GM21619 (cell line): ENCODE measurements at regions not wholly inside any gene's neighbourhood (a gene's known extent, or its start where the extent isn't known, plus 50 kb on each side); places are given as distances from the start of the nearest gene placed in this dataset.

Experiments used
- ATAC-seq: cut with Tn5 transposase; IDR thresholded peaks from one replicate; pipeline ENCODE4 v1.9.1; 2021; ENCODE audit not compliant: unreplicated experiment

DNA sequence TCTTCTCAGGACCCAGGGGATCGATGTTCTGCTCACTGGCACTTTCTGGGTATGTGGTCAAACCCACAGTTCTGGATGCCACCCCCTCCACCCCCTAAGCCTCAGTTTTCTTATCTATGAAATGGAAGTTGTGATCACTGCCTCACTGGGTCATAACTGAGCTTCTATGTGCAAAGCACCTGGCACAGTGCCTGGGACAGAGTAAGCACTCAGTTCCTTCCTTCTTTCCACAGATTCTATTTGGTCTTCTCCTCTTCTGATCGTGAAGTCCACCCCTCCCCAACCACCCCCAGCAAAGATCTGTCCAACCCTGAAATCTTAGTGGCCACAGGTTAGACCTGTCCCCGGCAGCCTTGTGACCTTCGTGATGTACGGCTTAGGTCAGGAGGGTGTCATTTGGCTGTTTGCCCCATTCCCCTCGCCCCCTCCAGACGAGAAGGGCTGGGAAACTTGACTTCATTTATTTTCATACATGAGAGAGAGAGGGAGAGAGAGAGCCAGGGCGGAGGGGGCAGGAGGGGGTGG is 181.4 kb downstream of the FGF18 start:
- ATAC-seq, result no peak

DNA sequence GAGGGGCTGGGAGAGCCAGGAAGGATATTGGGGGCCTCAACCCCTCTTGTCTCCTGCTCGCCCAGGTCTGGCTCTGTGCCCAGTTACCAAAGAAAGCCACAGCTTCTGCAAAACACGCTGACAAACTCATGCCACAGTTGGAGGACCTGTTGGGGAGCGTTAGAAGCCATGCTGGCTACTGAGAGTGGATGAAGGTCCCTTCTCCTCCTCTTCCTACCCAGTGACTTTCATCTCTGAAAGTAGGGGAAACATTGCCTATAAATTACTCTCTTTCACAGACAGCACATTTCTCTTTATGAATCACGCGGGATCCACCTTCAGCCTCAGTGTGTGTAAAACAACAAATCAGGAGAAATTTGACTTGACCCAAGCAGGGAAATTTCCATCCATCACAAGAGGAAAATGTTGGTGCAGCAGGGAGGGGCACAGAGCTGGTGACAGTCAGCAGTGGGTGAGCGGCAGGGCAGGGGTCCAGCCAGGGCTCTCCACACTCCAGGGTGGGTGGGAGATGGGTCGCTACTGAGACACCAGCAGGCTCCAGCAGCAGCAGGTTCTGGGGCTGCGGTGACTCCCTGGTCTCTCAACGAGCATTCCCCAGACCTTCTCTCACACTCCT is 181.9 kb downstream of the FGF18 start:
- ATAC-seq, result no peak

- ATAC-seq, result no peak
Measured at GRCh38 chr5:171603591-171603990, 182.0 kb upstream of the SMIM23 start.

- no peak for ATAC-seq
Measured at GRCh38 chr5:171604195-171604594, 181.4 kb upstream of the SMIM23 start.

DNA sequence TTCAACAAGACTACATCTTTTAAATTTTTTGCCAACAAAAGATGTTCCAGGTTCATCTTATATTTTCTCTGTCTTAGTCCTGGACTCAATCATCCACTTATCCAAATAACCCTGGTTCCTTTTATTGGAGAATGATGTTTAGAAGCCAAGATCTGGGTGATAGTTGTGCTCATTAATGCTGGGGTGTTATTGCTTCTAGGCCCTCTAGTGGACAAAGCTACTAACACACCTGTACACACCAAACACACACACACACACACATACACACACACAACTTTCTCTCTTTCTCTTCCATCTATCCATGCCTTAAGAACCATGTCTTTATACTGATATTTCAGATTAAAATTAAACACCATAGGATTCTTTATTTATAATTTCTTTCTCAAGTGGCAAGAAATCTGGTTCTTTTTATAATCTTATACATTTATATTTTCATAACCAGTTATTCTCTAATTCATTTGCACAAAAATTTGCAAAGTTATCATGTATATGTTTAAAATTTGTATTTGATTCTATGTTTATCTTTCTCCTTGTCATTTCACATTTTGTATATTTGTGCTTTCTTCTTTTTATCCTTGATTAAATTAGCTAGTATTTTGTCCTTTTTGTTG is 179.1 kb upstream of the SMIM23 start:
- no peak for ATAC-seq

GRCh38 chr5:171607863-171608262 is 177.8 kb upstream of the SMIM23 start:
- no peak for ATAC-seq

- no peak for ATAC-seq
Measured at GRCh38 chr5:171609806-171610452, 175.7 kb upstream of the SMIM23 start.

DNA sequence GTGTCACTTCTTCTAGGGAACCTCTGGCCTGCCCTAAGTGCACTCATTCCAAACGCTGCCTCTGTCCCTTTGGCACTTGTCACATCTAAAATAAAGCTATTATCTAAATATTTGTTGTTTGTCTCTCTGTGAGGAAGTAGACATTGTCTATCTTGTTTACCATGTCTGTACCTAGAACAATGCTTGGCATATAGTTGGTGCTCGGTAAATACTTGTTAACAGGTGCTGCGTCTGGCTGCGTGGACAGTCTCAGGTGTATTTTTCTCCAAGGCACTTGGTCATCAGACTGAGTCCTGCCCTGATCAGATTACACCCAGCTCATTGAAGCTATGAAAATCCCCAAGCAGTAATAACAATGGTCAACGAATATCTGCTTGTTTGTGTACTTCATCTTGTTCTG is 174.9 kb upstream of the SMIM23 start:
- ATAC-seq, result no peak

DNA sequence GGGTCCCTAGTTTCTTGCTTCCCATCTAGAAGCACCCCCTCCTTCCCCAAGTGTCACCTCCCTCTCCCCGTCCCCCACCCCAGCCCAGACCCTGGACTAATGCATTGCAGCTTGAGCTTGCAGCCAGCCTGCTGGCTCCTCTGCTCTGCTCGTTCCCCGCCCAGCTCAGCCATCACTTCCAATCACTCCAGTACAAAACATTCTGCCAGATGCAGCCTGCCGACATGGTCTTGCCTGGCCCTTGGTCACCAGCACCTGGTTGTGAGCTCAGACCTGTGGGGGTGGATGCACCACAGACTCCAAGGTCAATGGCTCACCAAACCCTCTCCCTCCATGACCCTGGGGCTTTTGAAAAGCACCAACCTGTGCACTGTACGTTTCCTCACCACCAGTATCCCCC is 172.9 kb upstream of the SMIM23 start:
- ATAC-seq, result no peak

- ATAC-seq, result no peak
Measured at GRCh38 chr5:171614511-171614910, 171.1 kb upstream of the SMIM23 start.

DNA sequence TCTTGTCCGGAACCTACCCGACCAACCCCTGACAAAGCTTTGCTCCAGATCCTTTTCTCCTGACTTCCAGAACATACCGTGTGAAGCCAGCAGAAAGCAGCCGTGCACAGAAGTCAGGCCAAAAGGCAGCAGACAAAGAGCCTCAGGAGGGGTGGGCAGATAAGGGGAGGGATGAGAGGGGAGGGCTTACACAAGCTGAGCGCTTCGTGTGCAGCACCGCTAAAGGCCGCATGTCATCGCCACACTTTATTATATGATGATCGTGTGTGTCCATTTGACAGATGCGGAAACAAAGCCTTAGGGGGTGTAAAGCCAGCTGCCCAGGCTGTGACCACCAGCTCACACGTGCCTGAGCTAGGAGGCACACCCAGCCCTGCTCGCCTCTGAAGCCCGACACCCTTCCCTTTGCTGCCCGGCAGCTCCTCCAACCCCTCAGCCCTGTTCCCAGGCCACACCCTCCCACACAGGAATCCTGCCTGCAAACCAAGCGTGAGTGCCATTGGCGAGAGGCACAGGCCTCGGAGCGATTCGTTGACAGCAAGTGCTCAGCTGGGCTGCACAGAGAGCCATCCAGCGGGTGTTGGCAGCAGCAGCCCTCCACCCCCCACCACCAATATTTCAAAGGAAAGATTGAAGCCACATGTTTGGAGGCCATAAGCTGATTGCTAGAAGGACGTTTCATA is 170.5 kb upstream of the SMIM23 start:
- no peak for ATAC-seq

GRCh38 chr5:171615705-171616640 is 169.6 kb upstream of the SMIM23 start:
- ATAC-seq, result no peak

GRCh38 chr5:171617266-171617665 is 168.4 kb upstream of the SMIM23 start:
- no peak for ATAC-seq

- ATAC-seq, result no peak
Measured at GRCh38 chr5:171617817-171618591, 167.6 kb upstream of the SMIM23 start.

- no peak for ATAC-seq
Measured at GRCh38 chr5:171619196-171619595, 166.4 kb upstream of the SMIM23 start.

DNA sequence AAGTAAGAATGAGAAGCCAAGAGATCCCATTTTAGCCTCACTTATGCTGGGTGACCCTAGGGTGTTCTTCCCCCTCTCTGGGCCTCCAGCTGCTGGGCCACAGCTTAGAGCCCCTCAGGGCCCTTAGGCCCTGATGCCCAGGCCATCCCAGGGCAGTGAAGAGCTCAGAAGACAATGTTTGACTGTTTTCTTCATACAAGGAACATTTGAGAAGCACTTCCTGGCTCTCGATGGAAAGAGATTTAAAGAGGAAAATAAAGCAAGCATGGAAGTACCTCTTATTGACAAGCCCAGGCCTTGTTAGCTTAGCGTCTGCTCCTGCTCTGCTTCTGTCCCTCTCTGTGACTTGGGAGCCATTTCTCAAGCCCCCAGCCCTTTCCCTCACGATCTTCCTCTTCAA is 165.9 kb upstream of the SMIM23 start:
- ATAC-seq, result no peak

DNA sequence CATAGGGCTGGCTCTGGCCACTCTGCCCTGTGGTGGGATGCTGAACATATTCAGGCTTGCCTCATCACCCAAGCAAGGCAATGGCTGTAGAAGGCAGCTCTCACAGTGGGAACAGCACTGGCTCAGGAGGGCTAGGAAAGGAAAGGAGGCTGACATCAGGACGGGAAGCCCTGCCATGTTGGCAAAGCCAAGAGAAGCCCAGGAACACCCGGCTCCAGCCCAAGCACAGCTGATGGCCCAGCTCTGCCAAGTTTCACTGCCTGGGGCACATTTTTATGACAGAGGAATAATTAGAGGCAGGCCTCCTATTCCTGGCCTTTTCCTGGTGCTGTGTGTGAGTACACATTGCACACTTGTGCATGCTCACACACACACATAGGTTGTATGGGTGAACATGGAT is 163.6 kb upstream of the SMIM23 start:
- no peak for ATAC-seq

GRCh38 chr5:171623107-171623506 is 162.5 kb upstream of the SMIM23 start:
- ATAC-seq, result no peak

DNA sequence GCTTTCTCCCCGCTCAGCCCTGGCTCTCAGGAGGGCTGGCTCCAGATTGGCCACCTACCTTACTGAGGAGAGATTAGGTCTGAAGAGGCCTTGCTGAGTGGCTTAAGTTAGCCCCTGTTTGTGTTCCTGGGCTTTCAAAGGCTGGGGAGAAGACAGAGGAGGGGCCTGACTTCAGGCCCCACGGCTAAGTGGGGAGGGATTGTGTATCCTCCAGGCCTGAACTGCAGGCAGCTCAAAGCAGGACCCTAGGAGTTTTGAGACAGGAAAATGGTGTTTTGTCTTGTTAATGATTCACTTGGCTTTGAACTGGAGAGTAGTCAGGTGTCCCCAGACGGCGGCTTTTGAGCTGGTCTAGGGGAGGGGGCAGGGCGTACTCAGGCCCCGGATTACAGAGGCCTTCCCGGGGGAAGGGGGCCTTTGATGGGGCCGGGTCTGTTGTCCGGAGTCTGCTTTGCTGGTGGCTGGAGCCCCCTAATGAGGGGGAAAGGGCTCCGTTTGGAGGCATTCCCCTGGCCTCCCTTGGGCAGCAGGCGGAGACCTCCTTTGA is 162.0 kb upstream of the SMIM23 start:
- ATAC-seq, result no peak

GRCh38 chr5:171624396-171624795 is 161.2 kb upstream of the SMIM23 start:
- ATAC-seq, result no peak
